Keratinocyte (primary cell): ENCODE measurements at regions not wholly inside any gene's neighbourhood (a gene's known extent, or its start where the extent isn't known, plus 50 kb on each side); places are given as distances from the start of the nearest gene placed in this dataset.
A peak's percentile ranks its signal among the peaks of the same experiment; 100 is the strongest.

Source experiments
- DNase-seq: peaks from one replicate; pipeline ENCODE4 v3.0.0-alpha.2; 2011; ENCODE audit warnings: low read depth, missing footprints, low spot score
- FAIRE-seq: peaks from 2 replicates; lab custom pipeline; 2011; peaks lifted over from hg19 to GRCh38; lab: Jason Lieb, UNC
- H2AFZ ChIP-seq: 2 replicates; pipeline ENCODE4 v1.6.0; 2012; ENCODE audit warnings: low read length, control low read depth, inconsistent platforms; ENCODE audit not compliant: control insufficient read depth
- H3K27ac ChIP-seq: 2 replicates; pipeline ENCODE4 v1.5.1; 2011; ENCODE audit warnings: low read length; ENCODE audit not compliant: control insufficient read depth, insufficient read depth
- H3K27me3 ChIP-seq: 3 replicates; pipeline ENCODE4 v1.6.0; 2011; ENCODE audit warnings: low read length; ENCODE audit not compliant: control insufficient read depth, insufficient read depth; ENCODE audit errors: extremely low read depth
- H3K36me3 ChIP-seq, 2 experiments: 2 replicates in 1 of 2; 3 replicates in 1 of 2; pipeline ENCODE4 v1.5.1; 2011; ENCODE audit warnings: low read length in 2 of 2, mild to moderate bottlenecking in 1 of 2; ENCODE audit not compliant: control insufficient read depth in 2 of 2, insufficient read depth in 2 of 2; ENCODE audit errors: extremely low read depth in 1 of 2
- H3K4me1 ChIP-seq: 3 replicates; pipeline ENCODE4 v1.5.1; 2011; ENCODE audit warnings: low read length; ENCODE audit not compliant: control insufficient read depth, insufficient read depth; ENCODE audit errors: extremely low read depth
- H3K4me2 ChIP-seq: 3 replicates; pipeline ENCODE4 v1.6.0; 2011; ENCODE audit warnings: low read depth, low read length; ENCODE audit not compliant: control insufficient read depth, insufficient read depth; ENCODE audit errors: extremely low read depth
- H3K4me3 ChIP-seq, 3 experiments: fragments of 200-600 bp in 1 of 3; sonication (generic) in 1 of 3; 2 replicates in 2 of 3; 3 replicates in 1 of 3; pipeline ENCODE4 v1.5.1; 2011 to 2016; ENCODE audit warnings: low read length in 3 of 3, mild to moderate bottlenecking in 3 of 3, control low read depth in 2 of 3, inconsistent platforms in 1 of 3, low read depth in 1 of 3, mixed read lengths in 1 of 3, mixed run types in 1 of 3, moderate library complexity in 1 of 3; ENCODE audit not compliant: control insufficient read depth in 2 of 3, insufficient read depth in 2 of 3; ENCODE audit errors: extremely low read depth in 1 of 3
- H3K79me2 ChIP-seq: 2 replicates; pipeline ENCODE4 v1.6.0; 2012; ENCODE audit warnings: low read length; ENCODE audit not compliant: control insufficient read depth, insufficient read depth
- H3K9ac ChIP-seq: 3 replicates; pipeline ENCODE4 v1.6.0; 2011; ENCODE audit warnings: low read length; ENCODE audit not compliant: control insufficient read depth, insufficient read depth; ENCODE audit errors: extremely low read depth
- H3K9me1 ChIP-seq: 3 replicates; pipeline ENCODE4 v1.6.0; 2011; ENCODE audit warnings: low read length; ENCODE audit not compliant: control insufficient read depth, insufficient read depth; ENCODE audit errors: extremely low read depth
- H3K9me3 ChIP-seq: 2 replicates; pipeline ENCODE4 v1.5.1; 2012; ENCODE audit warnings: low read depth, low read length; ENCODE audit not compliant: control insufficient read depth
- H4K20me1 ChIP-seq: 3 replicates; pipeline ENCODE4 v1.6.0; 2011; ENCODE audit warnings: low read length; ENCODE audit not compliant: control insufficient read depth, insufficient read depth; ENCODE audit errors: extremely low read depth
- CTCF ChIP-seq, 3 experiments: IDR thresholded peaks in 1 of 3; conservative IDR thresholded peaks in 1 of 3; optimal IDR thresholded peaks in 1 of 3; 2 replicates in 2 of 3; 3 replicates in 1 of 3; pipeline versions ENCODE3 to v1.5.1; 2011; ENCODE audit warnings: low read length in 3 of 3, mild to moderate bottlenecking in 3 of 3, moderate library complexity in 2 of 3, control low read depth in 1 of 3, inconsistent platforms in 1 of 3; ENCODE audit not compliant: insufficient read depth in 2 of 3; ENCODE audit errors: extremely low read depth in 1 of 3
- EZH2 ChIP-seq: IDR thresholded peaks from one replicate; pipeline ENCODE4 v1.6.1; 2012; ENCODE audit warnings: inconsistent platforms, mild to moderate bottlenecking, low read length, moderate library complexity
- dilution Hi-C: fragments of 300-500 bp; cut with MboI; formaldehyde crosslinking; loops from one replicate; pipeline ENCODE4 v1.7.0; 2020; ENCODE audit warnings: low sequenced_read_pairs; ENCODE audit not compliant: extremely low pct_ligation_motif_present

DNA sequence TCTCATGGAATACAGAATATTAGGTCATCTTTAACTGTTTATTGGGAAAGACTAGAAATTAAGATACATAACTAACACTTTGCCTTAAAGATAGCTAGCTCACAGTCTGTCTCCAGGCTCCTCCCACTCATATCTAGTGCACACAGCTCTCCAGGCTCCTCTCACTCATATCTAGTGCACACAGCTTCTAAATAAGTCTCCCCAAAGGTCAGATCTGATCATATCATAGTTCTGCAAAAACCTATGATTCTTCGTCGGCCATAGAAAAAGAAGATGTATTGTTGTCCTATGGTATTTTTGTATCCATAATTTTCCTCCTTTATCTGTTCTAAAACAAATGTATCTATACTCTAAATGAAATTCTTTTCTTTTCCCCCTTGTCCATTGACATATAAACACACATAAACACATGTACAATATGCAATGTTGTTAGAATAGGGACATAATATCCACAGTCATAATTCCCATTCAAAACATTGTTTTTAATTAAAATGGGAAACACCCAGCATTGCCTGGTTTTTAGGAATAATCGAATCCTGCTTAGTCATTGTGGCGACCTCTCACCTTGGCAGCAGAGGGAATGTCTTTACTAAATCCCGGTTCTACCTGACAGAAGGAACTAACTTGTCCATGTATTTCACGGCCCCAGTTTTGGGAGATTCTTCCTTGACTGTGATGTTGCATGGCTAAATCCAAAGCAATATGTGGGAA is 1282.0 kb downstream of the PCDH7 start:
- no peaks in the 10 kb centered on the region for H3K27me3 ChIP-seq

DNA sequence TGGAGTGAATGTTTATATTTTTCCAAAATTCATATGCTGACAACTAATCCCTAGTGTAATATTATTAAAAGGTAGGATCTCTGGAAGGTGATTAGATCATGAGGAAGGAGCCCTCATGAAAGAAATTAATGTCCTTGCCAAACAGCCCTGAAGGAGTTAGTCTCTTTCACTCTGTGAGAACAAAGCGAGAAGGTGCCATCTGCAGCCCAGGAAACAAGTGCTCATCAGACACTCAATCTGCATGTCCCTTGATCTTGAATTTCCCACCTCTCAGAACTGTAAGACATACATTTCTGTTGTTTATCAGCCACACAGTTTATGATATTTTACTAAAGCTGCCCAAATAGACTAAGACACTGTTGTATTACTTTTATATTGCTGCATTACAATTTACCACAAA is 1283.4 kb downstream of the PCDH7 start:
- no peaks in the 10 kb centered on the region for H3K36me3 ChIP-seq
- no peaks in the 10 kb centered on the region for H3K79me2 ChIP-seq
- H3K27ac ChIP-seq, result no peak overlapping the region
- no peaks in the 10 kb centered on the region for H3K4me1 ChIP-seq
- no peaks in the 10 kb centered on the region for H3K9me1 ChIP-seq
- dilution Hi-C loops, result no loop called here
- H4K20me1 ChIP-seq, result no peaks in the 10 kb centered on the region
- H2AFZ ChIP-seq, result no peak overlapping the region
- no peaks in the 10 kb centered on the region for H3K9me3 ChIP-seq
- no peaks in the 10 kb centered on the region for H3K27me3 ChIP-seq
- no peak overlapping the region for H3K9ac ChIP-seq
- no peak for TF ChIP-seq EZH2
- no peak for TF ChIP-seq CTCF (optimal IDR thresholded peaks at IDR 0.05 in 1 of 3, IDR thresholded peaks at IDR 0.05 in 1 of 3, conservative IDR thresholded peaks at IDR 0.05 in 1 of 3; ENCODE audit: extremely low read depth in 1 of 3, insufficient read depth in 2 of 3, low read length in 3 of 3)
- DNase-seq (no peak), FAIRE-seq (peak; percentile 20)
- no peak overlapping the region for H3K4me2 ChIP-seq
- no peak overlapping the region for H3K4me3 ChIP-seq

More for the DNA sequence above, 1282.0 kb downstream of the PCDH7 start:
- Histone ChIP-seq H3K79me2 (no peaks in the 10 kb centered on the region), H2AFZ (no peak overlapping the region), H3K27ac (no peak overlapping the region), H3K4me2 (no peak overlapping the region), H3K9ac (no peak overlapping the region), H3K9me3 (no peaks in the 10 kb centered on the region), H3K9me1 (no peaks in the 10 kb centered on the region), H3K36me3 (no peaks in the 10 kb centered on the region), H3K4me1 (no peaks in the 10 kb centered on the region), H3K4me3 (no peak overlapping the region), H4K20me1 (no peaks in the 10 kb centered on the region)
- no peak for TF ChIP-seq EZH2
- TF ChIP-seq CTCF (optimal IDR thresholded peaks at IDR 0.05 in 1 of 3, IDR thresholded peaks at IDR 0.05 in 1 of 3, conservative IDR thresholded peaks at IDR 0.05 in 1 of 3; ENCODE audit: extremely low read depth in 1 of 3, insufficient read depth in 2 of 3, low read length in 3 of 3), result no peak
- dilution Hi-C loops, result no loop called here
- DNase-seq (no peak), FAIRE-seq (no peak)
